Stimulated activated naive CD8-positive, alpha-beta T cell treated with anti-CD3 and anti-CD28 coated beads, Interleukin-15, Interleukin-2, amounts not matched to agents 100 ng/mL and 50 ng/mL, for 24 hours (primary cell): ENCODE measurements at regions not wholly inside any gene's neighbourhood (a gene's known extent, or its start where the extent isn't known, plus 50 kb on each side); places are given as distances from the start of the nearest gene placed in this dataset.
A peak's percentile ranks its signal among the peaks of the same experiment; 100 is the strongest.
"Not testable (repeated sequence)": the region's sequence is repeated elsewhere in the genome, so short reads cannot be mapped to it uniquely, and the experiment has no call there.

Experiments
- H3K27ac Mint-ChIP-seq: one replicate; pipeline ENCODE4 v1.8.0; 2021; ENCODE audit warnings: mild to moderate bottlenecking, mixed read lengths
- H3K27me3 Mint-ChIP-seq: one replicate; pipeline ENCODE4 v1.8.0; 2021; ENCODE audit warnings: mixed read lengths
- H3K36me3 Mint-ChIP-seq: one replicate; pipeline ENCODE4 v1.8.0; 2021; ENCODE audit warnings: low read depth, mixed read lengths
- H3K4me1 Mint-ChIP-seq: one replicate; pipeline ENCODE4 v1.8.0; 2021; ENCODE audit warnings: low read depth, mixed read lengths
- H3K4me3 Mint-ChIP-seq: one replicate; pipeline ENCODE4 v1.8.0; 2021; ENCODE audit warnings: mild to moderate bottlenecking, mixed read lengths
- H3K9me3 Mint-ChIP-seq: one replicate; pipeline ENCODE4 v1.8.0; 2021; ENCODE audit warnings: mixed read lengths

- Mint-ChIP-seq H3K4me3 (no peak overlapping the region), H3K4me1 (no peaks in the 10 kb centered on the region), H3K36me3 (no peaks in the 10 kb centered on the region), H3K27me3 (no peaks in the 10 kb centered on the region), H3K27ac (no peak overlapping the region), H3K9me3 (no peaks in the 10 kb centered on the region)
These were observed 67.1 kb upstream of the SMURF2 start for GRCh38 chr17:64729201-64729600.

GRCh38 chr17:64728041-64728695 lies 66.1 kb upstream of the SMURF2 start:
- Mint-ChIP-seq H3K9me3 (no peaks in the 10 kb centered on the region), H3K4me1 (no peaks in the 10 kb centered on the region), H3K36me3 (no peaks in the 10 kb centered on the region), H3K27ac (no peak overlapping the region), H3K4me3 (no peak overlapping the region), H3K27me3 (no peaks in the 10 kb centered on the region)

- H3K27ac Mint-ChIP-seq, H3K27me3 Mint-ChIP-seq, H3K36me3 Mint-ChIP-seq, H3K4me3 Mint-ChIP-seq, H3K9me3 Mint-ChIP-seq, H3K4me1 Mint-ChIP-seq: not testable (repeated sequence)
These were observed 63.9 kb upstream of the SMURF2 start for GRCh38 chr17:64726025-64726424.

- H3K9me3 Mint-ChIP-seq, H3K27me3 Mint-ChIP-seq, H3K4me1 Mint-ChIP-seq, H3K27ac Mint-ChIP-seq, H3K4me3 Mint-ChIP-seq, H3K36me3 Mint-ChIP-seq: not testable (repeated sequence)
These were observed 62.1 kb upstream of the SMURF2 start for GRCh38 chr17:64724246-64724645.

- Mint-ChIP-seq H3K4me3 (no peak overlapping the region), H3K36me3 (no peaks in the 10 kb centered on the region), H3K27ac (no peak overlapping the region), H3K27me3 (no peaks in the 10 kb centered on the region), H3K4me1 (no peaks in the 10 kb centered on the region), H3K9me3 (no peaks in the 10 kb centered on the region)
These were observed 61.7 kb upstream of the SMURF2 start for GRCh38 chr17:64723781-64724180.

- not testable (repeated sequence) for H3K4me1 Mint-ChIP-seq, H3K9me3 Mint-ChIP-seq, H3K27ac Mint-ChIP-seq, H3K27me3 Mint-ChIP-seq, H3K4me3 Mint-ChIP-seq, H3K36me3 Mint-ChIP-seq
These were observed 59.4 kb upstream of the SMURF2 start for GRCh38 chr17:64721556-64721955.

GRCh38 chr17:64720253-64720652 lies 58.1 kb upstream of the SMURF2 start:
- H3K36me3 Mint-ChIP-seq, H3K27me3 Mint-ChIP-seq, H3K27ac Mint-ChIP-seq, H3K4me3 Mint-ChIP-seq, H3K4me1 Mint-ChIP-seq, H3K9me3 Mint-ChIP-seq: not testable (repeated sequence)

- H3K9me3 Mint-ChIP-seq, H3K4me1 Mint-ChIP-seq, H3K27ac Mint-ChIP-seq, H3K4me3 Mint-ChIP-seq, H3K36me3 Mint-ChIP-seq, H3K27me3 Mint-ChIP-seq: not testable (repeated sequence)
These were observed 57.4 kb upstream of the SMURF2 start for GRCh38 chr17:64719517-64719916.

- H3K27ac Mint-ChIP-seq, H3K4me1 Mint-ChIP-seq, H3K4me3 Mint-ChIP-seq, H3K9me3 Mint-ChIP-seq, H3K36me3 Mint-ChIP-seq, H3K27me3 Mint-ChIP-seq: not testable (repeated sequence)
These were observed 56.7 kb upstream of the SMURF2 start for GRCh38 chr17:64718816-64719215.

GRCh38 chr17:64718058-64718457 lies 56.0 kb upstream of the SMURF2 start:
- Mint-ChIP-seq H3K4me3 (no peak overlapping the region), H3K27me3 (no peaks in the 10 kb centered on the region), H3K4me1 (peaks cover 14% of the 10 kb centered on the region), H3K27ac (no peak overlapping the region), H3K9me3 (no peaks in the 10 kb centered on the region), H3K36me3 (no peaks in the 10 kb centered on the region)

GRCh38 chr17:64716496-64716895 lies 54.4 kb upstream of the SMURF2 start:
- not testable (repeated sequence) for H3K4me3 Mint-ChIP-seq, H3K27me3 Mint-ChIP-seq, H3K36me3 Mint-ChIP-seq, H3K9me3 Mint-ChIP-seq, H3K27ac Mint-ChIP-seq
- H3K4me1 Mint-ChIP-seq: peaks cover 28% of the 10 kb centered on the region

GRCh38 chr17:64713786-64714185 lies 51.7 kb upstream of the SMURF2 start:
- not testable (repeated sequence) for H3K27ac Mint-ChIP-seq, H3K36me3 Mint-ChIP-seq, H3K27me3 Mint-ChIP-seq, H3K9me3 Mint-ChIP-seq
- peak overlapping the region; percentile 66 for H3K4me3 Mint-ChIP-seq
- H3K4me1 Mint-ChIP-seq: peaks cover 47% of the 10 kb centered on the region

GRCh38 chr17:64712557-64713351 lies 50.6 kb upstream of the SMURF2 start:
- Mint-ChIP-seq H3K27ac (peak overlapping the region; percentile 82), H3K4me1 (peaks cover 54% of the 10 kb centered on the region), H3K4me3 (peak overlapping the region; percentile 66)
- H3K36me3 Mint-ChIP-seq, H3K9me3 Mint-ChIP-seq, H3K27me3 Mint-ChIP-seq: not testable (repeated sequence)
